ENCODE measurements at regions not wholly inside any gene's neighbourhood (a gene's known extent, or its start where the extent isn't known, plus 50 kb on each side); places are given as distances from the start of the nearest gene placed in this dataset.

DNA sequence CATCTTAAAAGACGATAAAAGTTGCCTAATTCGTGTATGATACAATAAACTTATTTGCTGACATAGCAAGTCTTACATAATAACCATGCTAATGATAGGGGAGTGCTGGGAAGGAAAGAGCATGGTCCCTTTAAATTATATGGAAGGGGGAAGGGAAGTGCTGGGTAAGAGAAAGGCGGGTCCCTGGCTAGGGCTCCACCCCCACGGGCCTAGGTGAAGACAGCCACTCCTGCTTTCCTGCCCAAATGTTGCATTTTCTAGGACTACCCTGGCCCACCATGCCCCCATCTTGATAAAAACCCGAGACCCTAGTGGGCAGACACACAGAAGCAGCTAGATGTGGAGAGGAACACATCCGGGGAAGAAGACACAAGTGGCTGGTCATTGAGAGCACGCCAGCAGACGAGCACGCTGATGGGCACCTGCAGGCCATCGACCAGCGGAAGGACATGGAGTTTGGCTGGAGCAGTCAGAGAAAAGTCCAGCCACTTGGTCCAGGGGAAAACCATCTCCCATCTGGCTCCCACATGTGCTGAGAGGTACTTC, 328.7 kb downstream of the ARL4A start:
- ChIA-PET CTCF (no interaction called here), POLR2A (no interaction called here)
- H3K27ac ChIP-seq (ENCODE audit: low read depth, low read length): no peak overlapping the region
- peaks cover 0 to 4% (median 0%) of the 10 kb centered on the region in 11 donors for H3K9me3 Mint-ChIP-seq
- DNase-seq: no peak
- H3K27me3 Mint-ChIP-seq: peaks cover 0 to 11% (median 4%) of the 10 kb centered on the region in 5 donors
- no peak overlapping the region for H3K4me3 Mint-ChIP-seq
- no peak overlapping the region for H3K4me3 ChIP-seq (ENCODE audit: low read length)
- intact Hi-C loops (cut with micrococcal nuclease): no loop called here
- no peaks in the 10 kb centered on the region for H3K27me3 ChIP-seq (ENCODE audit: control insufficient read depth in 2 of 2, insufficient read depth in 2 of 2, low read length in 2 of 2)
- H3K4me1 ChIP-seq (ENCODE audit: control insufficient read depth in 2 of 2, insufficient read depth in 2 of 2, low read length in 2 of 2): no peaks in the 10 kb centered on the region
- no peak for ATAC-seq
- peaks cover 0 to 1% (median 0%) of the 10 kb centered on the region in 7 donors for H3K4me1 Mint-ChIP-seq
- no peaks in the 10 kb centered on the region for H3K36me3 ChIP-seq (ENCODE audit: control insufficient read depth in 2 of 3, insufficient read depth in 3 of 3, low read length in 3 of 3)
- peaks cover 0 to 3% (median 0%) of the 10 kb centered on the region in 5 donors for H3K36me3 Mint-ChIP-seq
- H3K9me3 ChIP-seq (ENCODE audit: control insufficient read depth in 2 of 3, low read length in 3 of 3): no peaks in the 10 kb centered on the region
- no peak overlapping the region for H3K27ac Mint-ChIP-seq

DNA sequence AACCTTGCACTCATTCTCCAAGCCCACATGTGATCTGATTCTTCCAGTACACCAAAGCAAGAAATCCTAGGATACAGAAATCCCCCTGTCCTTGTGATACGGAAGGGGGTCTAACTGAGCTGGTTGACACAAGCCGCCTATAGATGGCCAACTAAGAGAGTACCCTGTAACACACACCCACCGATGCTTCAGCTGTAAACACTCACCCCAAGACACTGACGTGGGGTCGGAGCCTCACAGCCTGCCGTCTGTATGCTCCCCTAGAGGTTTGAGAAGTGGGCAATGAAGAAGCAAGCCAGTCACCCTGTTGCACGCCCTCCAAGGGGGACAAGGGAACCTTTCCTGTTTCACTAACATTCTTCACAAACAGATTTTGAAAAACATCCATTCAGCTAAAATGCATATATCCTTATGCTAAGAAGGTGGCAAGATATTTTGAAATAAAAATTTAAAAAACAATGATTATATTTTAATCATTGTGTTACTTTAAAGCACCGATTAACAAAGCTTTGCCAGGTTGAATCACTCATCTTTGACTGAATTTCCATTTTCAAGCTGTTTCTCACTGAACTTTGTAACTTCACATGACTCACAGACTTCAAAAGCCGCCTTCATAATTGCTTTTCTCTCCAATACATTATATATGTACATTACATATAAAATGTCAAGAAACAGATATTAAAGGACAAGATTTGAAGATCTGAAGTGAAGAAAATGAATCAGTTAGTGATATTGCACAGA, 329.3 kb downstream of the ARL4A start:
- no peak for ATAC-seq
- no peaks in the 10 kb centered on the region for H3K36me3 Mint-ChIP-seq
- intact Hi-C loops (cut with micrococcal nuclease): no loop called here

DNA sequence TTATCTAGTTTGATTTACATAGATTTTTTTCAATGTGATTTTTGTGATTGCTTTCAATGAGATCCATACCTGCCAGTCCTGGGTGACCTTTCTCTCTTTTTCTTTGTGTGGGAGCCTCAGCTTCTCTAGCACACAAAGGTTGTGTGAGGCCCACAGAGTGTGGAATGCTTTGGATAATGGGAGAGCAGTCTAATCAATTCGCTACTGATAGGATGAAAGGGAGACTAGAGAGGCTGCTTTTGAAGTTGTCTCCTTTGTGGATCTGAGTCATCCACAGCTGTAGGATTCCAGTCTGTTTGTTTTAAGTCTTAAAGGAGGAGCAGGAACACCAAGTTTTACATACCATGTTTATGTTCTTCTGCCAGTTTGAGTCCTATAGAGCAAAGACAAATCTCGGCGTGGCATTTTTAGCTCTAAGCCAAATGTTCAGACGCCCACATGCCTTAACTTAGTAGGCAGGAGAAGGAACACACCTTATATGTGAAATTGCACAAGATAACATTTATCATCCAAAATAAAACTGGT, 330.0 kb downstream of the ARL4A start:
- H3K9me3 ChIP-seq (ENCODE audit: control insufficient read depth in 2 of 3, low read length in 3 of 3): no peaks in the 10 kb centered on the region

More for the DNA sequence above, 329.3 kb downstream of the ARL4A start:
- no peak for DNase-seq
- H3K4me3 Mint-ChIP-seq: no peak overlapping the region
- H3K4me1 Mint-ChIP-seq: peaks cover 0 to 1% (median 0%) of the 10 kb centered on the region in 7 donors
- ChIA-PET POLR2A (no interaction called here), CTCF (interaction anchor here (0.6 kb wide), 1 partner anchor 76 kb away, joined by 3 read pairs; no protein-coding TSS in a partner anchor)
- peaks cover 0 to 11% (median 0%) of the 10 kb centered on the region in 5 donors for H3K27me3 Mint-ChIP-seq
- H3K36me3 ChIP-seq (ENCODE audit: control insufficient read depth in 2 of 3, insufficient read depth in 3 of 3, low read length in 3 of 3): no peaks in the 10 kb centered on the region
- no peak overlapping the region for H3K27ac ChIP-seq (ENCODE audit: low read depth, low read length)
- H3K27me3 ChIP-seq (ENCODE audit: control insufficient read depth in 2 of 2, insufficient read depth in 2 of 2, low read length in 2 of 2): no peaks in the 10 kb centered on the region
- no peaks in the 10 kb centered on the region for H3K4me1 ChIP-seq (ENCODE audit: control insufficient read depth in 2 of 2, insufficient read depth in 2 of 2, low read length in 2 of 2)
- no peak overlapping the region for H3K27ac Mint-ChIP-seq
- no peaks in the 10 kb centered on the region for H3K9me3 Mint-ChIP-seq
- no peak overlapping the region for H3K4me3 ChIP-seq (ENCODE audit: low read length)
- H3K9me3 ChIP-seq (ENCODE audit: control insufficient read depth in 2 of 3, low read length in 3 of 3): no peaks in the 10 kb centered on the region

DNA sequence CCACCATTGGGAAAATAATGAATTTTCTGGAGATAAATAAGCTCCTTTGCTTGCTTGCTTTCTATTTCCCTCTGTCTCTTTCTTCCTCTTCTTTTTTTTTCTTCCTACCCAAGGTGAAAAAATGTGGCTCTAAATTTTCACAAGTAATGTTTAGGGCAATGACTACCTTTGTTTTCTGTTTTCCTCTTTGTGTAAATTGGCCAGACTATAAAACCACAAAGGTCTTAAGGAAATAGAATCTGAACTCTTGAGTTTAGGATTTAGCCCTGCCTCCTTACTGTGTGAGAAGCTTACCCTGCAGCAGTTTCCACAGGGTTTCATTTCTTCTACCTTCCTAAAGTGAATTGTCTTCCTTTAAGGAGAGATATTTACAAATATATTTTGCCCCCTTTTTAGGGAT, 330.4 kb downstream of the ARL4A start:
- intact Hi-C loops (cut with micrococcal nuclease): no loop called here
- no peak for ATAC-seq
- Mint-ChIP-seq H3K27ac (no peak overlapping the region), H3K36me3 (no peaks in the 10 kb centered on the region), H3K27me3 (peaks cover 0 to 11% (median 0%) of the 10 kb centered on the region in 5 donors), H3K4me1 (peaks cover 0 to 1% (median 0%) of the 10 kb centered on the region in 7 donors), H3K9me3 (no peaks in the 10 kb centered on the region), H3K4me3 (no peak overlapping the region)
- no peaks in the 10 kb centered on the region for H3K36me3 ChIP-seq (ENCODE audit: control insufficient read depth in 2 of 3, insufficient read depth in 3 of 3, low read length in 3 of 3)
- H3K27me3 ChIP-seq (ENCODE audit: control insufficient read depth in 2 of 2, insufficient read depth in 2 of 2, low read length in 2 of 2): no peaks in the 10 kb centered on the region
- no peak overlapping the region for H3K4me3 ChIP-seq (ENCODE audit: low read length)
- no peaks in the 10 kb centered on the region for H3K9me3 ChIP-seq (ENCODE audit: control insufficient read depth in 2 of 3, low read length in 3 of 3)
- POLR2A ChIA-PET: no interaction called here
- no peaks in the 10 kb centered on the region for H3K4me1 ChIP-seq (ENCODE audit: control insufficient read depth in 2 of 2, insufficient read depth in 2 of 2, low read length in 2 of 2)
- DNase-seq: no peak
- no peak overlapping the region for H3K27ac ChIP-seq (ENCODE audit: low read depth, low read length)
- CTCF ChIA-PET: no interaction called here

More for the DNA sequence above, 330.0 kb downstream of the ARL4A start:
- H3K36me3 ChIP-seq (ENCODE audit: control insufficient read depth in 2 of 3, insufficient read depth in 3 of 3, low read length in 3 of 3): no peaks in the 10 kb centered on the region
- no peak overlapping the region for H3K4me3 ChIP-seq (ENCODE audit: low read length)
- Mint-ChIP-seq H3K36me3 (no peaks in the 10 kb centered on the region), H3K4me3 (no peak overlapping the region), H3K9me3 (no peaks in the 10 kb centered on the region), H3K27me3 (peaks cover 0 to 11% (median 0%) of the 10 kb centered on the region in 5 donors), H3K27ac (no peak overlapping the region), H3K4me1 (peaks cover 0 to 1% (median 0%) of the 10 kb centered on the region in 7 donors)
- H3K27ac ChIP-seq (ENCODE audit: low read depth, low read length): no peak overlapping the region
- no peaks in the 10 kb centered on the region for H3K4me1 ChIP-seq (ENCODE audit: control insufficient read depth in 2 of 2, insufficient read depth in 2 of 2, low read length in 2 of 2)
- ATAC-seq: no peak
- ChIA-PET CTCF (interaction anchor here (0.6 kb wide), 1 partner anchor 76 kb away, joined by 3 read pairs; no protein-coding TSS in a partner anchor), POLR2A (no interaction called here)
- no peak for DNase-seq
- H3K27me3 ChIP-seq (ENCODE audit: control insufficient read depth in 2 of 2, insufficient read depth in 2 of 2, low read length in 2 of 2): no peaks in the 10 kb centered on the region
- intact Hi-C loops (cut with micrococcal nuclease): no loop called here

DNA sequence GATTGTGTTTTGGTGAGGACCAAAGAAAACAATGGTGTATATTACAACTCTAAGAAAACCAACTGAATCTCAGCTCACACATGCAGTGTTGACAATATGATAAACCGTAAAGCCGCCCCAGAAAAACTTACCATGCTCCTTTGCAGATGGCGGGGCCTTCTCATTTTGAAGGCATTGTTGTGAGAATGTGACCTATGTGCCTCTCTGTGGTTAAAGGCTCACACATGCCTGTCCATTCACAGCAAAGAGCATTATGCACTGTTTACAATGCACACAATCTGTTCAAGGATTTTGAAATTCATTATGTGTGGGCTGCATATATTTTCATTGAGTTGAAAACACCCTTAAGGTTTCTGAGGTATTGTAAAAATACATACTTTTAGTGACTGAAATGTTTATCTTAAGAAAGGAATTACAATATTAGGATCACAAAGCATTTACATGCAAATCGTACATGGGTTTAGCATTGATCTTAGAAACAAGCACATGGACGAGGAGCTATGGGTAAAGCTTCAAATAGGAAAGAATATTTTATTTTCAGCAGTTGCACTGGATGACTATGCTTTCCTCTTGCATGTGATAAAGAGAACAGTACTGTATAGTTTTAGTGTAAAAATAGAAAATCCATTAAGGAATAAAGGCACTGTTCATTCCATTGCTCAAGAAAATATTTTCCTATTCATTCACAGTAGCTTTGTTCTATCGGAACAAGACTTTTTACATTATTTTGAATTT, 334.3 kb downstream of the ARL4A start:
- Histone ChIP-seq H3K27me3 (ENCODE audit: control insufficient read depth in 2 of 2, insufficient read depth in 2 of 2, low read length in 2 of 2) (no peaks in the 10 kb centered on the region), H3K4me1 (ENCODE audit: control insufficient read depth in 2 of 2, insufficient read depth in 2 of 2, low read length in 2 of 2) (no peaks in the 10 kb centered on the region), H3K9me3 (ENCODE audit: control insufficient read depth in 2 of 3, low read length in 3 of 3) (no peaks in the 10 kb centered on the region), H3K27ac (ENCODE audit: low read depth, low read length) (no peak overlapping the region), H3K4me3 (ENCODE audit: low read length) (no peak overlapping the region), H3K36me3 (ENCODE audit: control insufficient read depth in 2 of 3, insufficient read depth in 3 of 3, low read length in 3 of 3) (no peaks in the 10 kb centered on the region)
- no peak overlapping the region for H3K4me3 Mint-ChIP-seq
- CTCF ChIA-PET: no interaction called here
- ATAC-seq: no peak
- intact Hi-C loops (cut with micrococcal nuclease): no loop called here
- POLR2A ChIA-PET: no interaction called here
- no peaks in the 10 kb centered on the region for H3K36me3 Mint-ChIP-seq
- H3K4me1 Mint-ChIP-seq: peaks cover 0 to 1% (median 0%) of the 10 kb centered on the region in 7 donors
- no peak overlapping the region for H3K27ac Mint-ChIP-seq
- no peak for DNase-seq
- peaks cover 0 to 7% (median 0%) of the 10 kb centered on the region in 5 donors for H3K27me3 Mint-ChIP-seq
- H3K9me3 Mint-ChIP-seq: peaks cover 0 to 1% (median 0%) of the 10 kb centered on the region in 11 donors

DNA sequence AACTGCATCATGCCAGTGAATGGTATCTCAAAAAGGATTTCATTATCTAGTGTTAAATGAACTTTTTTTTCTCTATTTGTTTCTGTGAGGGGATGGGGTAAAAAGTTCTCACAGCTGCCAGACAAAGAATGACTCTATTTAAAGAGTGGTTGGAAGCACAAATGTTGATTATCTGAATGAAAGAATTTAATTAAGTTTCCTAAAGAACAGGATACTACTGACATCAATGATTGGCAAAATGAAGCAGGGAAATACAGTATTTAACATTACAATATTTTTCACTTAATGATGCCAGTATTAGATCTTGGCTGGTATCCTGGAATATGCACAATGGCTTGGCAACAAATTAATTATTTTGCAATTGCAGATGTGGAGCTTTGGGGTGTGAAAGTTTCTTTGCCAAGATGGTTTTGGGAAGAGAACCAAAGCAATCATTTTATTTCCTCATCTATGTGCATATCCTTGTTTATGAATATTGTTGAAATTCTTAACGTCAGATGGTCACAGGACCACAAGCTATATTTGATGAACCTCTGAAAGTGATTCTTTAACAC, 336.8 kb downstream of the ARL4A start:
- no peaks in the 10 kb centered on the region for H3K9me3 ChIP-seq (ENCODE audit: control insufficient read depth in 2 of 3, low read length in 3 of 3)
- no peak overlapping the region for H3K27ac ChIP-seq (ENCODE audit: low read depth, low read length)
- H3K4me3 ChIP-seq (ENCODE audit: low read length): no peak overlapping the region
- Mint-ChIP-seq H3K27ac (no peak overlapping the region), H3K4me1 (no peaks in the 10 kb centered on the region), H3K9me3 (peaks cover 0 to 1% (median 0%) of the 10 kb centered on the region in 11 donors), H3K36me3 (no peaks in the 10 kb centered on the region), H3K4me3 (no peak overlapping the region), H3K27me3 (peaks cover 0 to 13% (median 5%) of the 10 kb centered on the region in 5 donors)
- H3K4me1 ChIP-seq (ENCODE audit: control insufficient read depth in 2 of 2, insufficient read depth in 2 of 2, low read length in 2 of 2): no peaks in the 10 kb centered on the region
- POLR2A ChIA-PET: no interaction called here
- no peaks in the 10 kb centered on the region for H3K36me3 ChIP-seq (ENCODE audit: control insufficient read depth in 2 of 3, insufficient read depth in 3 of 3, low read length in 3 of 3)
- intact Hi-C loops (cut with micrococcal nuclease): no loop called here
- ATAC-seq: no peak
- H3K27me3 ChIP-seq (ENCODE audit: control insufficient read depth in 2 of 2, insufficient read depth in 2 of 2, low read length in 2 of 2): no peaks in the 10 kb centered on the region
- CTCF ChIA-PET: no interaction called here
- DNase-seq: no peak
